GM12875 (cell line): ENCODE measurements at regions not wholly inside any gene's neighbourhood (a gene's known extent, or its start where the extent isn't known, plus 50 kb on each side); places are given as distances from the start of the nearest gene placed in this dataset.
"Not testable (repeated sequence)": the region's sequence is repeated elsewhere in the genome, so short reads cannot be mapped to it uniquely, and the experiment has no call there.

ENCODE experiments used
- H3K4me3 ChIP-seq: one replicate; pipeline ENCODE4 v1.5.1; 2011; ENCODE audit warnings: low read depth, low read length, control low read depth
- TF ChIP-seq, protein P1 (sequence below): IDR thresholded peaks from 2 replicates; pipeline ENCODE4 v1.5.1; 2011; ENCODE audit warnings: low read depth, mild to moderate bottlenecking, control low read depth, inconsistent platforms, low read length, moderate library complexity, borderline replicate concordance; ENCODE audit not compliant: insufficient read depth

DNA sequence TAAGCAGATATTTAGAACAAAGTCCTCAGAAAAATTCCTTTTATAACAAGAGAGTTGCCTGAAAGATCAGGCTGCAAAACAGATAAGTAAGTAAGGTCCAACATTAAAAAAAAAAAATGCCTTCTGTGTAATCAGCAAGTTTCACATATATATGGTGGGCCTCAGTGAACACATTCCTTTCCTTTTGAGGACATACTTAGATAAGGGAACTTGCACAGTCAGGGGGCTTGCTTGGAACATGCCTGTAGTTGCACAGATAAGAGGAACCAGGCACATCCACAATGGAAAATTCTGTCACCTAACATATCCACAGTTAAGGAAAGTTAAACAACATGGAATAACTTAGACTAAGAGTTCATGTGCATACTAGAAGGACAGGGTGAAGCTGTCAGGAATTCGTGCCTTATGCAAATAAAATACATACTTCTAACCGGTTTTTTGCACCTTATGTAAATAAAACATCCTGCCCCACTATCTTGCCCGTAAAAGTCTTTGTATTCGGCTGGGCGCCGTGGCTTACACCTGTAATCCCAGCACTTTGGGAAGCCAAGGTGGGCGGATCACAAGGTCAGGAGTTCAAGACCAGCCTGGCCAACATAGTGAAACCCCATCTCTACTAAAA is 257.3 kb downstream of the ZNF33B start:
- no peak overlapping the region for H3K4me3 ChIP-seq
- TF ChIP-seq, protein P1, sequence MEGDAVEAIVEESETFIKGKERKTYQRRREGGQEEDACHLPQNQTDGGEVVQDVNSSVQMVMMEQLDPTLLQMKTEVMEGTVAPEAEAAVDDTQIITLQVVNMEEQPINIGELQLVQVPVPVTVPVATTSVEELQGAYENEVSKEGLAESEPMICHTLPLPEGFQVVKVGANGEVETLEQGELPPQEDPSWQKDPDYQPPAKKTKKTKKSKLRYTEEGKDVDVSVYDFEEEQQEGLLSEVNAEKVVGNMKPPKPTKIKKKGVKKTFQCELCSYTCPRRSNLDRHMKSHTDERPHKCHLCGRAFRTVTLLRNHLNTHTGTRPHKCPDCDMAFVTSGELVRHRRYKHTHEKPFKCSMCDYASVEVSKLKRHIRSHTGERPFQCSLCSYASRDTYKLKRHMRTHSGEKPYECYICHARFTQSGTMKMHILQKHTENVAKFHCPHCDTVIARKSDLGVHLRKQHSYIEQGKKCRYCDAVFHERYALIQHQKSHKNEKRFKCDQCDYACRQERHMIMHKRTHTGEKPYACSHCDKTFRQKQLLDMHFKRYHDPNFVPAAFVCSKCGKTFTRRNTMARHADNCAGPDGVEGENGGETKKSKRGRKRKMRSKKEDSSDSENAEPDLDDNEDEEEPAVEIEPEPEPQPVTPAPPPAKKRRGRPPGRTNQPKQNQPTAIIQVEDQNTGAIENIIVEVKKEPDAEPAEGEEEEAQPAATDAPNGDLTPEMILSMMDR = no peak

DNA sequence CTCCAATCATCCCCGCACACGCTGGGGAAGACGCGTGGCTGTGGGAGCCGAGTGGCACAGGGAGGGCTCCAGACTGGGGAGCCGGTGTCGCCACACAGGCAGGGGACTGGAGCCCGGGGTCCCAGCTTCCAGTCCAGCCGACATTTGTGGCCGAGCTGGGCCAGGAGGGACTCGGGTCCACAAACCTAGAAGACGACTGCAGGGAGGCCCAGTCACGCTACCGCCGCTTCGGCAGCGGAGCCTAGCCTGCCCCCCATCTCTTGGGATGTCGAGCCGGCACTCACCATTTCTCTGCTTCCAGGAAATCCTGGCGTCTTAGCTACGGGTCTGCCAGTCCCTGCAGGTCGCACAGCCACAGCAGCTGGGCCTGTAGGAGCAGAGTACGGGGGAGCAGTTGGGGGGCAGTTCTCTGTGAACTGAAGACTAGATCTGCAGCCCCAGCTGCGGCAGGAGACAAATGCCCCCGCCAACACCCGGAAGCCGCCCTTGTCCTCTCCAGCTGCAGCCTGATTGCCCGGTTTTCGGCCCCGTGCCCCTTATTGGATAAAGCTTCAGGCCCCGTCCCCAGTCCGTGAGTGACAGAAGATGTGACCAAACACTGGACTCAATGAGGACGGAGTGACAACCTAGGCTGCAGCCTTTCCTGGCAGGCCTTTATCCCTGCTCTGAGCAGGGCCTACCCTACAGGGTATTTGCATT is 270.7 kb downstream of the ZNF33B start:
- TF ChIP-seq, protein P1 = no peak
- H3K4me3 ChIP-seq = no peak overlapping the region

DNA sequence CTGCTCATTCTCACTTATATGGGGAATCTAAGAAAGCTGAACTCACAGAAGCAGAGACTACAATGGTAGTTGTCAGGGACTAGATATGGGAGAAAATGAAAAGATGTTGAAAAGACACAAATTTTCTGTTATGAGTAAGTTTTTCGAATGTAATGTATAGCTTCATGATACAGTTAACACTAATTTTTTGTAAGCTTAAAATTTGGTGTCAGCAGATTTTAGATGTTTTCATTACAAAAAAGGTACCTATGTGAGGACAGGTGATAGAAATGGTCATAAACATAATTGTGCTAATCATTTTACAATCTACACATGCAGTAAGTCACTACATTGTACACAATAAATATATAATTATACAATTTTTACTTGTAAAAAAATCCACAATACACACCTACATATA is 286.6 kb downstream of the ZNF33B start:
- TF ChIP-seq, protein P1 = no peak
- H3K4me3 ChIP-seq = no peak overlapping the region

DNA sequence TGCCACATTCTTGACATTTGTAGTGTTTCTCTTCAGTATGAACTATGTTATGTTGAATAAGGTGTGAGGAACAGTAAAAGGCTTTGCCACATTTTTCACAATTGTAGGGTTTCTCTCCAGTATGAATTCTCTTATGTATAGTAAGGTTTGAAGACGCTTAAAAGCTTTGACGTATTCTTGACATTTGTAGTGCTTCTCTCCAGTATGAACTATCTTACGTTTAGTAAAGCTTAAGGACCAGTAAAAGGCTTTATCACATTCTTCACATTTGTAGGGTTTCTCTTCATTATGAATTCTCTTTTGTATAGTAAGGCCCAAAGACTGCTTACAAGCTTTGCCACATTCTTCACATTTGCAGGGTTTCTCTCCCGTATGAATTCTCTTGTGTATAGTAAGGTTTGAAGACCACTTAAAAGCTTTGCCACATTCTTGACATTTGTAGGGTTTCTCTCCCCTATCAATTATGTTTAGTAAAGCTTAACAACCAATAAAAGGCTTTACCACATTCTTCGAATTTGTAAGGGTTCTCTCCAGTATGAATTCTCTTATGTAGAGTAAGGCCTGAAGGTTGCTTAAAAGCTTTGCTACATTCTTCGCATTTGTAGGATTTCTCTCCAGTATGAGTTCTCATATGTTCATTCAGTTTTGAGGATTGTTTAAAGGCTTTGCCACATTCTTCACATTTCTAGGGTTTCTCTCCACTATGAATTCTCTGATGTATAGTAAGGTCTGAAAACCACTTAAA is 301.6 kb downstream of the ZNF33B start:
- H3K4me3 ChIP-seq = not testable (repeated sequence)

DNA sequence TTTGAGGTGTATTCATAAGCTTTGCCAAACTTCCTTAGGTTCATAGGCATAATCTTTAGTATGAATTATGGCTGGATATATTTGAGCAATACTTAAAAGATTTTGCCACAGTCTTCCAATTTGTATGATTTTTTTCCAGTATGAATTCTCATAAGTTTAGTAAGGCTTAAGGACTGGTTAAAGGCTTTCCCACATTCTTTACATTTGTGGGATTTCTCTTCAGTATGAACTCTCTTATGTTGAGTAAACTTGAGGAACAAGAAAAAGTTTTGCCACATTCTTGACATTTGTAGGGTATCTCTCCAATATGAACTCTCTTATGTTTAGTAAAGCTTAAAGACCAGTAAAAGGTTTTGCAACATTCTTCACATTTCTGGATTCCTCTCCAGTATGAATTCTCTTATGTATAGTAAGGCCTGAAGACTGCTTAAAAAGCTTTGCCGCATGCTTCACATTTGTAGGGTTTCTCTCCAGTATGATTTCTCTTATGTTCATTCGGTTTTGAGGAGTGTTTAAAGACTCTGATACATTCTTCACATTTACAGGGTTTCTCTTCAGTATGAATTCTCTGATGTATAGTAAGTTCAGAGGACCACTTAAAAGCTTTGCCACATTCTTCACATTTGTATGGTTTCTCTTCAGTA is 302.6 kb downstream of the ZNF33B start:
- H3K4me3 ChIP-seq = not testable (repeated sequence)

DNA sequence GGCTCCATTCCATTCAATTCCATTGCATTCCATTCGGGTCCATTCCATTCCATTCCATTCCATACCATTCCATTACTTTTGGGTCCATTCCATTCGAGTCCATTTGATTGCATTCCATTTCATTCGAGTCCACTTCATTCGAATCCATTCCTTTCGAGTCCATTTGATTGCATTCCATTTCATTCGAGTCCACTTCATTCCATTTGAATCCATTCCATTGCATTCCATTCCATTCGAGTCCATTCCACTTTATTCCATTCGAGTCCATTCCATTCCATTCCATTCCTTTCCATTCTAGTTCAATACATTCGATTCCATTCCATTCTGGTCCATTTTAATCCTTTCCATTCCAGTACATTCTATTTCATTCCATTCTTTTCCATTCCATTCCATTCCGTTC is 334.0 kb downstream of the ZNF33B start:
- no peak overlapping the region for H3K4me3 ChIP-seq
- TF ChIP-seq, protein P1 = no peak

DNA sequence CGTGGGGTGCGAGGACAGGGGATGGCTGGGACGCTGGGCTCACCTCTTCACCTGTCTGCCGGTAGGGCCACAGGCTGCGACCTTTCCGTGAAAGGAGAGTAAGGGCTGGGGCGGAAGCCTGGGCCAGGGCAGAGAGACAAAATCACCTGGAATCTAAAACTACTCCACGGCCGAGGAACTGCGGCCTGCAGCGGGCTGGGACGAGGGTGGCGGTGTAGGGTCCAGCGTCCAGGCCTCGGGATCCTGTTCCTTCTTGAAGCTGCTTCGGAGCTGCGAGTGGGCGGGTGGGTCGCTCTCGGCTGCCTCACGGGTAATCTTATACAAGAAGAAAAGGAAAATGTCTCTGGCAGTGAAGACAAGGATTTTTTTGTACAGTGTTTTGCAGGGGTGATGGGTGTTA is 356.5 kb downstream of the ZNF33B start:
- not testable (repeated sequence) for H3K4me3 ChIP-seq

DNA sequence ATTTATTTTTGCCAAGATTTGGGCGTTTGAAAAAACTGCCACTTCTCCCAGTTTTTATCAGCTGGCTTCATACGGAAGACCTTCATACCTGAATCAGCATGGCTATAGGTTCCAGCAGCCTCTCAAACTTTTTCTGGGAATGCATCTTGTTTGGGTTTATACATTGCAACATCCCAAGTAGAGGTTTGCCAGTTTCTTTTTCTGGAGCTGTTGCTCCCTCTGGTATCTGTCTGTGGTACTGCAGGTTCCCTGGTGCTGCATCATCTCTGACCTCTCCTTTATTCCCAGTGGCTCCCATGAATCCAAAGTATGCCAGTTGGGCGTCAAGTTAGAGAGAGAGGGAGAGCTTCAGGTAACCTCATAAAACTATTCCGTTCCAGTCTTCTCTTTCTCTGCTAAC is 368.6 kb downstream of the ZNF33B start:
- H3K4me3 ChIP-seq = not testable (repeated sequence)

DNA sequence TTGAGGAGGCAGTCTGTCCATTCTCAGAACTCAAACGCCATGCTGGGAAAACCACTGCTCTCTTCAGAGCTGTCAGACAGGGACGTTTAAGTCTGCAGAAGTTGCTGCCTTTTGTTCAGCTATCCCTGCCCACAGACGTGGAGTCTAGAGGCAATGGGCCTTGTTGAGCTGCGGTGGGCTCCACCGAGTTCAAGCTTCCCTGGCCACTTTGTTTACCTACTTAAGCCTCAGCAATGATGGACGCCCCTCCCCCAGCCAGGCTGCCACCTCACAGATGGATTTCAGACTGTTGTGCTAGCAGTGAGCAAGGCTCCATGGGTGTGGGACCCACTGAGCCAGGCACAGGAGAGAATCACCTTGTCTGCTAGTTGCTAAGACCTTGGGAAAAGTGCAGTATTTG is 375.1 kb downstream of the ZNF33B start:
- H3K4me3 ChIP-seq = not testable (repeated sequence)

DNA sequence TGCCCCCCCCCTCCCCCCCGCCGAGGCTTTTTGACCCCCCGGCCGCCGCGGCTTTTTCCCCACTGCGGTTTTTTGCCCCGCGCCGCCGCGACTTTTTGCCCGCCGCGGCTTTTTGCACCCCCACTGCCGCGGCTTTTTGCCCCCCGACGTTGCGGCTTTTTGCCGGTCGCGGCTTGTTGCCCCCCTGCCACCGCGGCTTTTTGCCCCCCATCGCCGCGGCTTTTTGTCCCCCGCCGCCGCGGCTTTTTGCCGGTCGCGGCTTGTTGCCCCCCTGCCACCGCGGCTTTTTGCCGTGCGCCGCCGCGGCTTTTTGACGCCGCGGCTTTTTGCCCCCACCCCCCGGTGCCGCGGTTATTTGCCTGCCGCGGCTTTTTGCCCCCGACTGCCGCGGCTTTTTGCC is 395.4 kb downstream of the ZNF33B start:
- H3K4me3 ChIP-seq = not testable (repeated sequence)
